ENCODE measurements at regions not wholly inside any gene's neighbourhood (a gene's known extent, or its start where the extent isn't known, plus 50 kb on each side); places are given as distances from the start of the nearest gene placed in this dataset.

- DNase-seq (ENCODE audit: low read depth, low spot score) = no peak
- no peak overlapping the region for H3K4me3 ChIP-seq (ENCODE audit: low read depth, low read length)
- TF ChIP-seq CTCF (IDR thresholded peaks at IDR 0.05; ENCODE audit: low read depth, low read length) = no peak
- in situ Hi-C loops (cut with HindIII; ENCODE audit: low sequenced_read_pairs) = no loop called here
These were observed 66.1 kb upstream of the NPAS2 start for GRCh38 chr2:100753881-100754280.

- peak; percentile 23 for DNase-seq (ENCODE audit: low read depth, low spot score)
These were observed 65.0 kb upstream of the NPAS2 start for GRCh38 chr2:100754951-100755350.

GRCh38 chr2:100755441-100755840, 64.5 kb upstream of the NPAS2 start:
- DNase-seq (ENCODE audit: low read depth, low spot score) = peak; percentile 61
- in situ Hi-C loops (cut with HindIII; ENCODE audit: low sequenced_read_pairs) = no loop called here
- TF ChIP-seq CTCF (IDR thresholded peaks at IDR 0.05; ENCODE audit: low read depth, low read length) = no peak
- no peak overlapping the region for H3K4me3 ChIP-seq (ENCODE audit: low read depth, low read length)

More at GRCh38 chr2:100754951-100755350, 65.0 kb upstream of the NPAS2 start:
- H3K4me3 ChIP-seq (ENCODE audit: low read depth, low read length) = no peak overlapping the region
- no peak for TF ChIP-seq CTCF (IDR thresholded peaks at IDR 0.05; ENCODE audit: low read depth, low read length)
- in situ Hi-C loops (cut with HindIII; ENCODE audit: low sequenced_read_pairs) = no loop called here

- DNase-seq (ENCODE audit: low read depth, low spot score) = peak; percentile 47
- no peak for TF ChIP-seq CTCF (IDR thresholded peaks at IDR 0.05; ENCODE audit: low read depth, low read length)
- H3K4me3 ChIP-seq (ENCODE audit: low read depth, low read length) = no peak overlapping the region
- in situ Hi-C loops (cut with HindIII; ENCODE audit: low sequenced_read_pairs) = no loop called here
These were observed 63.2 kb upstream of the NPAS2 start for GRCh38 chr2:100756704-100757103.

GRCh38 chr2:100757621-100758394, 62.1 kb upstream of the NPAS2 start:
- peak; percentile 90 for DNase-seq (ENCODE audit: low read depth, low spot score)
- in situ Hi-C loops (cut with HindIII; ENCODE audit: low sequenced_read_pairs) = no loop called here
- no peak overlapping the region for H3K4me3 ChIP-seq (ENCODE audit: low read depth, low read length)
- no peak for TF ChIP-seq CTCF (IDR thresholded peaks at IDR 0.05; ENCODE audit: low read depth, low read length)

GRCh38 chr2:100759901-100760300, 60.0 kb upstream of the NPAS2 start:
- H3K4me3 ChIP-seq (ENCODE audit: low read depth, low read length) = no peak overlapping the region
- DNase-seq (ENCODE audit: low read depth, low spot score) = no peak
- TF ChIP-seq CTCF (IDR thresholded peaks at IDR 0.05; ENCODE audit: low read depth, low read length) = no peak
- in situ Hi-C loops (cut with HindIII; ENCODE audit: low sequenced_read_pairs) = no loop called here

Data from astrocyte of the spinal cord (primary cell).